NCI-H1417 treated with DMSO at 0.1 percent for 48 hours (cell line): ENCODE measurements at regions not wholly inside any gene's neighbourhood (a gene's known extent, or its start where the extent isn't known, plus 50 kb on each side); places are given as distances from the start of the nearest gene placed in this dataset.

ENCODE experiments used
- DNase-seq: peaks from one replicate; lab custom pipeline; 2025; lab: John Stamatoyannopoulos, UW

- DNase-seq: no peak
Measured at GRCh38 chr12:18207266-18207665, 54.1 kb upstream of the PIK3C2G start.

DNA sequence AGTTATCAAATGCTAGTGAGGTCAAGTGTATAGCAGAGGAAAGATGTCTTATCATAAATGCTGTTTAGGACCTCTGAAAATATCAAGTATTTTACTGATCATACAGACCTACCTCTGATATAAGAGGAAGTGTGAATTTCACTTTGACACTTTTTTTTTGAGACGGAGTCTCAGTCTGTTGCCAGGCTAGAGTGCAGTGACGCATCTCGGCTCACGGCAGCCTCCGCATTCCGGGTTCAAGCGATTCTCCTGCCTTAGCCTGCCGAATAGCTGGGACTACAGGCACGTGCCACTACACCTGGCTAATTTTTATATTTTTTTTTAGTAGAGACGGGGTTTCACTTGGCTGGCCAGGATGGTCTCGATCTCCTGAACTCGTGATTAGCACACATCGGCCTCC lies 55.1 kb upstream of the PIK3C2G start:
- no peak for DNase-seq

- DNase-seq: no peak
Measured at GRCh38 chr12:18204053-18204452, 57.3 kb upstream of the PIK3C2G start.

GRCh38 chr12:18192119-18192518 lies 69.2 kb upstream of the PIK3C2G start:
- DNase-seq: no peak

GRCh38 chr12:18183141-18183540 lies 78.2 kb upstream of the PIK3C2G start:
- no peak for DNase-seq

- no peak for DNase-seq
Measured at GRCh38 chr12:18171571-18171970, 81.6 kb upstream of the RERGL start.

GRCh38 chr12:18168016-18168415 lies 78.0 kb upstream of the RERGL start:
- no peak for DNase-seq

DNA sequence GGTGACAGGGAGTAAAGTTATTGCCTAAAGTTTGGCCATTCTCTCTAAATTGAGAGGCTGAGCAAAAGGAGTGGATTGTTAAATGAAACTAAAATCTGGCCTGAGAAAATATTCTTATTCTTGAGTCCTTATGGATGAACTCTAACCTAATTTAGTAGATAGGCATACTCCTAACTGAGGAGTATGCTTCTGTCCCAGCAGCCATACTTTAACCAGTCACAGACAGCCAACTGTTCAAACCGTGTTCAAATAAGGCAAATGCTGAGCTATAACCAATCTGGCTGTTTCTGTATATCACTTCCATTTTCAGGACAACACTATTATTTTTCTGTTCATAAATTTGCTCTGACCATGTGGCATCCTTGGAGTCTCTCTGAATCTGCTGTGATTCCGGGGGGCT lies 75.9 kb upstream of the RERGL start:
- DNase-seq: no peak

GRCh38 chr12:18165422-18165871 lies 75.5 kb upstream of the RERGL start:
- peak; percentile 73 for DNase-seq

DNA sequence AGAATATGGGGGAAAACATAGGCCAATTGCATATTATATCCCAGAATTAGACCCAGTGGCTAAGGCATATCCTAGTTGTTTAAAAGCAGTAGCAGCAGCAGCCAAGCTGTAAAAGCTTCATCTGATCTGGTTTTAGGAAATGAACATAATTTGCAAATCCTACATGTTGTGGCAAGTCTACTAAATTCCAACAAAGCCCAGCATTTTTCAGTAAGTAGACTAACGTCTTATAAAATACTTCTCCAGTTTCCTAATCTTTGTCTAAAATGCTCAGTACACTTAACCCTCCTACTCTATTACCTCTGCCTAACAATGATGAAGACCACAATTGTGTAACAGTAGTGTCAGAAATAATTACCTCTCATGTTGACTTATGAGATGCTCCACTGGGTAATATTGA lies 70.9 kb upstream of the RERGL start:
- no peak for DNase-seq

DNA sequence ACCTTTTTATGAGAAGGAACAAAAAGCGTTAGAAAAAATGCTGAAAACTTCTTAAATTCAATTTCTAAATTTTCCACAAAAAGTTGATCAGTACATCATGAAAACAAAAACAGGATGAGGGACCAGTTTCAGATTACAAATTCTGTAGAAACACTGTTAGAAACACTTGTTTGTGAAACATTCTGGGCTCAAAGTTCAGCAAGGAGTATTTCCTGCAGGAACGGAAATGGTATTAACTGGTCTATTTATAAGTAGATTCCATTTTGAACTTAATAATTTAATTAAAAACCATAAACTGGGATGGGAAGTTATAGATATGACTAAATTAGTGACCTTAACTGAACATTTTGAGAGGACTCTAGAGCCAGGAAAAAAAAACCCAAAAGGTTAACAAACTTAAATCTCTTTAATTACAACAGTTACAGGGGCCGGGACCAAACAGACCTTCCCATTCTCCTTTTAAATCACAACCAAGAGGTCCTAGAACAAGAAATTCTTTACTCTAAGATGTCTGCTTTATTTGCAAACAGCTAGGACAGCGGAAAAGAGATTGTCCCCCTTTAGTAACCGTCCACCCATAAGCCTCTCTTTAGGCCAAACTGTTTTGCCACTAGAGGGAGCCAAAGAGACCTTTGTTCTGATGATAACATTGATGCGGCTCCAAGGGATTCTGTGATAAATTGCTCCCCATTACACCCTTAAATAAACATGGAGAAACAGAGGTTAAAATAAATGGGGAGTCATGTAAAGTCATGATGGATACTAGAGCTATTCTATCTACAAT lies 69.0 kb upstream of the RERGL start:
- DNase-seq: no peak

DNA sequence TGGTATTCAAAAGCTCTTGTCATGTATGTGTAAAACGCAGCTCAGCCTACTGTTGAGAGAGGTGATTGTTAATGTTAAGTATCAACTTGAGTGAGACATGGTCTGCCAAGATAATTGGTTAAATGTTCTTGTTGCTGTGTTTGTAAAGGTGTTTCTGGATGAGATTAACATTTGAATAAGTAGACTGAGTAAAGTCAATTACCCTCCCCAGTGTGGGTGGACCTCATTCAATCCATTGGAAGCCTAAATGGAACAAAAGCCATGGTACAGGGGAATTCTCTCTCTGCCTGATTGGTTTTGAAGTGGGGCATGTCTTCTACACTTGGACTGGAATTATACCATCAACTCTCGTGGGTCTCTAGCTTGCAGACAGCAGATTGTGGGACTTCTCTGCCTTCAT lies 63.8 kb upstream of the RERGL start:
- DNase-seq: no peak

- no peak for DNase-seq
Measured at GRCh38 chr12:18151036-18151435, 61.0 kb upstream of the RERGL start.

GRCh38 chr12:18148961-18149360 lies 59.0 kb upstream of the RERGL start:
- no peak for DNase-seq

- DNase-seq: no peak
Measured at GRCh38 chr12:18146363-18146762, 56.4 kb upstream of the RERGL start.

- DNase-seq: no peak
Measured at GRCh38 chr12:18145924-18146323, 55.9 kb upstream of the RERGL start.

DNA sequence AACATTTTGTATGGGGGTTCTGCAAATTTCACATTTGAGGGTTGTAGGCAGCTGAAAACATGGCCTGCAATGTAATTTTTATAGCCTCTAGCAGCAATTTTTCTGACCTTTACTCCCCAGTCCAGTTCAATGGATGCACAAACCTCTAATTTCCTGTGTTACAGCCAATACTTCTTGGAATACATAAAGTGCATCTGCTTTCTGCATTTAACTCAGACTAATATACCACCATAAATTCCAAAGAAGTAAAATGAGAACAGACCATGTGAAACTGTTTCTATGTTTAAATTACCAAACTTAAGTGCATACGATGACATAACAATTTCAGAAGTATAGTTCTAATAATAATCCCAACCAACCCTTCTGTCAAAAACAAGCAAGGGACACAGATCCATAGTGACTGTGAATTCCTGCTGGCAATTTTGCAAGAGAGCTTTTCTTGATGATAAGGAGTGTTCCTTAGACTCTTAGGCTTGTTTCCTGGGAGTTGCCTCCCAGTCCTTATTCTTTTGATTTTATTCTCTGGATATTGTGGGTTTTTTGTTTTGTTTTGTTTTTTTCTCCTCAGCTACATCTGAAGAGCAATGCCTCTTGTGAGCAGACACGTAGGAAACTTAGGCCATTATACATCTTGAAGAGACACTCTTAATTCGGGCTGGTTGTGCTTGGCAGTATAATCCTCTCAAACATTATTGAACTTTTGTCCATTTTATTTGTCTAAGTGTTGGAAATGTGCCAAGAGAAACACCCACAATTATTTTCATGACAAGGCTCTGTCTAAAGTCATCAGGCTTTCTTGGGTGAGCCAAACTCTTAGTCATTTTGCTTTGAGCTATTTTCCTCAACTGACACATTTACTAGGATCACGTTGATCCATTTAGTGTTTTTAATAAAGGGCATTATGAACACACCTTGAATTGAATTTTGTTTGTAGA lies 51.3 kb upstream of the RERGL start:
- peak; percentile 37 for DNase-seq

DNA sequence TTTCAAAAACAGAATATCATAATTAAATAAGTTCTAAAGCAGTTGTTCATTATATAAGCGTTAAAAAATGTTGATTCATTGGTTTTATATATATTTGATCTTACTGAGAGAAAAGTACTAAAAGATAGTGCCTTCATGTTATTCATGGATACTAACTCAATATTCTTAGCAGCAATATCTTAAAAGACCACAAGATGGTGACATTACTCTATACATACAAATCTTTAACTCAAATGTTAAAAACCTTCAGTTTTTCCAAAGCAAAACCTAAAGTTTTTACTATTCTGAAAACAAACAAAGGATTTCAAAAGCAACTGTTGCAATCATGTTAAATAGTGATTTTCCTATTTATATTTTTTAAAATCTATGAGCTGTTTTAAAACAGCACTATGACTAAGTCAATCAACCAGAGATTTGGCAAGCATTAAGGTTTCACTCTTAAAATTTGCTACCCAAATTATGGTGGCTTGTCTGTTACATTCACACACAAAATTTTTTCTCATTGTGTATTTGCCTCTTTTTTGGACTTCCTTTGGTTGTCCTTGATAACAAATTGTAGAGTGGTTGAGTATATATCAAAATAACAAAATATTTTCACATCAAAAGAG lies 50.1 kb upstream of the RERGL start:
- peak; percentile 51 for DNase-seq
